IPS-15b (cell line): ENCODE measurements at regions not wholly inside any gene's neighbourhood (a gene's known extent, or its start where the extent isn't known, plus 50 kb on each side); places are given as distances from the start of the nearest gene placed in this dataset.
"Not testable (repeated sequence)": the region's sequence is repeated elsewhere in the genome, so short reads cannot be mapped to it uniquely, and the experiment has no call there.

Experiments
- H3K27me3 ChIP-seq: one replicate; pipeline ENCODE4 v1.6.1; 2013; ENCODE audit warnings: low read length; ENCODE audit not compliant: control insufficient read depth, insufficient read depth
- H3K36me3 ChIP-seq: one replicate; pipeline ENCODE4 v1.6.1; 2013; ENCODE audit warnings: low read length; ENCODE audit not compliant: control insufficient read depth, insufficient read depth
- H3K4me1 ChIP-seq: one replicate; pipeline ENCODE4 v1.6.1; 2013; ENCODE audit warnings: mild to moderate bottlenecking, low read length; ENCODE audit not compliant: control insufficient read depth, insufficient read depth
- H3K4me3 ChIP-seq: one replicate; pipeline ENCODE4 v1.5.1; 2013; ENCODE audit warnings: low read depth, low read length
- H3K9ac ChIP-seq: one replicate; pipeline ENCODE4 v1.6.1; 2013; ENCODE audit warnings: low read depth, mild to moderate bottlenecking, low read length
- H3K9me3 ChIP-seq: one replicate; pipeline ENCODE4 v1.6.1; 2013; ENCODE audit warnings: mild to moderate bottlenecking, low read length; ENCODE audit not compliant: control insufficient read depth, insufficient read depth

- no peak overlapping the region for H3K4me3 ChIP-seq
- no peak overlapping the region for H3K9ac ChIP-seq
- H3K4me1 ChIP-seq = no peaks in the 10 kb centered on the region
- no peaks in the 10 kb centered on the region for H3K9me3 ChIP-seq
- H3K27me3 ChIP-seq = no peaks in the 10 kb centered on the region
- H3K36me3 ChIP-seq = no peaks in the 10 kb centered on the region
Observed at GRCh38 chr13:73317140-73317539, 258.3 kb downstream of the KLF5 start.

GRCh38 chr13:73310366-73310765 is 251.6 kb downstream of the KLF5 start:
- H3K4me3 ChIP-seq = no peak overlapping the region
- no peaks in the 10 kb centered on the region for H3K27me3 ChIP-seq
- no peaks in the 10 kb centered on the region for H3K4me1 ChIP-seq
- no peaks in the 10 kb centered on the region for H3K36me3 ChIP-seq
- no peak overlapping the region for H3K9ac ChIP-seq
- no peaks in the 10 kb centered on the region for H3K9me3 ChIP-seq

GRCh38 chr13:73307481-73307880 is 248.7 kb downstream of the KLF5 start:
- Histone ChIP-seq H3K27me3 (no peaks in the 10 kb centered on the region), H3K4me3 (no peak overlapping the region), H3K9ac (no peak overlapping the region), H3K36me3 (no peaks in the 10 kb centered on the region), H3K4me1 (no peaks in the 10 kb centered on the region), H3K9me3 (no peaks in the 10 kb centered on the region)

- H3K27me3 ChIP-seq = no peaks in the 10 kb centered on the region
- H3K9ac ChIP-seq = no peak overlapping the region
- no peaks in the 10 kb centered on the region for H3K36me3 ChIP-seq
- H3K4me3 ChIP-seq = no peak overlapping the region
- no peaks in the 10 kb centered on the region for H3K9me3 ChIP-seq
- H3K4me1 ChIP-seq = no peaks in the 10 kb centered on the region
Observed at GRCh38 chr13:73306688-73307087, 247.9 kb downstream of the KLF5 start.

- Histone ChIP-seq H3K9me3 (no peaks in the 10 kb centered on the region), H3K36me3 (no peaks in the 10 kb centered on the region), H3K4me3 (no peak overlapping the region), H3K4me1 (no peaks in the 10 kb centered on the region), H3K9ac (no peak overlapping the region), H3K27me3 (no peaks in the 10 kb centered on the region)
Observed at GRCh38 chr13:73304442-73304841, 245.6 kb downstream of the KLF5 start.

GRCh38 chr13:73303851-73304250 is 245.0 kb downstream of the KLF5 start:
- Histone ChIP-seq H3K4me1 (no peaks in the 10 kb centered on the region), H3K36me3 (no peaks in the 10 kb centered on the region), H3K9ac (no peak overlapping the region), H3K9me3 (no peaks in the 10 kb centered on the region), H3K4me3 (no peak overlapping the region), H3K27me3 (no peaks in the 10 kb centered on the region)

- H3K27me3 ChIP-seq, H3K4me1 ChIP-seq, H3K36me3 ChIP-seq, H3K4me3 ChIP-seq, H3K9ac ChIP-seq, H3K9me3 ChIP-seq: not testable (repeated sequence)
Observed at GRCh38 chr13:73301622-73302021, 242.8 kb downstream of the KLF5 start.

GRCh38 chr13:73300718-73301425 is 242.1 kb downstream of the KLF5 start:
- H3K27me3 ChIP-seq = no peaks in the 10 kb centered on the region
- H3K9me3 ChIP-seq = no peaks in the 10 kb centered on the region
- no peaks in the 10 kb centered on the region for H3K4me1 ChIP-seq
- H3K4me3 ChIP-seq = no peak overlapping the region
- H3K36me3 ChIP-seq = no peaks in the 10 kb centered on the region
- no peak overlapping the region for H3K9ac ChIP-seq

GRCh38 chr13:73299787-73300186 is 241.0 kb downstream of the KLF5 start:
- H3K4me3 ChIP-seq = no peak overlapping the region
- no peaks in the 10 kb centered on the region for H3K4me1 ChIP-seq
- no peak overlapping the region for H3K9ac ChIP-seq
- H3K27me3 ChIP-seq = no peaks in the 10 kb centered on the region
- no peaks in the 10 kb centered on the region for H3K36me3 ChIP-seq
- H3K9me3 ChIP-seq = no peaks in the 10 kb centered on the region

- no peaks in the 10 kb centered on the region for H3K27me3 ChIP-seq
- no peak overlapping the region for H3K4me3 ChIP-seq
- no peaks in the 10 kb centered on the region for H3K9me3 ChIP-seq
- no peaks in the 10 kb centered on the region for H3K4me1 ChIP-seq
- H3K36me3 ChIP-seq = no peaks in the 10 kb centered on the region
- no peak overlapping the region for H3K9ac ChIP-seq
Observed at GRCh38 chr13:73293913-73294523, 235.2 kb downstream of the KLF5 start.

GRCh38 chr13:73292127-73292526 is 233.3 kb downstream of the KLF5 start:
- Histone ChIP-seq H3K9me3 (no peaks in the 10 kb centered on the region), H3K4me1 (no peaks in the 10 kb centered on the region), H3K27me3 (no peaks in the 10 kb centered on the region), H3K4me3 (no peak overlapping the region), H3K36me3 (no peaks in the 10 kb centered on the region), H3K9ac (no peak overlapping the region)

GRCh38 chr13:73290844-73291243 is 232.0 kb downstream of the KLF5 start:
- Histone ChIP-seq H3K4me1 (no peaks in the 10 kb centered on the region), H3K9me3 (no peaks in the 10 kb centered on the region), H3K4me3 (no peak overlapping the region), H3K27me3 (no peaks in the 10 kb centered on the region), H3K36me3 (no peaks in the 10 kb centered on the region), H3K9ac (no peak overlapping the region)
